GM19239 (cell line): ENCODE measurements at regions not wholly inside any gene's neighbourhood (a gene's known extent, or its start where the extent isn't known, plus 50 kb on each side); places are given as distances from the start of the nearest gene placed in this dataset.
"Not testable (repeated sequence)": the region's sequence is repeated elsewhere in the genome, so short reads cannot be mapped to it uniquely, and the experiment has no call there.

Experiments
- DNase-seq: peaks from one replicate; pipeline ENCODE4 v3.0.0; 2011; ENCODE audit warnings: low spot score; ENCODE audit not compliant: insufficient read length
- FAIRE-seq: peaks from 2 replicates; lab custom pipeline; 2011; peaks lifted over from hg19 to GRCh38; lab: Jason Lieb, UNC

- no peak for FAIRE-seq
Measured at GRCh38 chrX:94758130-94758529, 1084.1 kb downstream of the FAM133A start.

GRCh38 chrX:94775640-94776039 is 1101.6 kb downstream of the FAM133A start:
- no peak for FAIRE-seq
- no peak for DNase-seq

More at GRCh38 chrX:94758130-94758529, 1084.1 kb downstream of the FAM133A start:
- DNase-seq: no peak

GRCh38 chrX:94813541-94813940 is 1139.5 kb downstream of the FAM133A start:
- FAIRE-seq (no peak), DNase-seq (no peak)

GRCh38 chrX:94814216-94814615 is 1140.2 kb downstream of the FAM133A start:
- DNase-seq (no peak), FAIRE-seq (no peak)

GRCh38 chrX:94830717-94831116 is 1156.7 kb downstream of the FAM133A start:
- DNase-seq (no peak), FAIRE-seq (peak; percentile 57)

- FAIRE-seq (no peak), DNase-seq (no peak)
Measured at GRCh38 chrX:94831364-94831763, 1157.4 kb downstream of the FAM133A start.

GRCh38 chrX:94834226-94834625 is 1160.2 kb downstream of the FAM133A start:
- FAIRE-seq: no peak
- DNase-seq: no peak

- FAIRE-seq (no peak), DNase-seq (no peak)
Measured at GRCh38 chrX:94850811-94851210, 1176.8 kb downstream of the FAM133A start.

GRCh38 chrX:94854251-94854650 is 1180.2 kb downstream of the FAM133A start:
- FAIRE-seq (no peak), DNase-seq (no peak)

- FAIRE-seq, DNase-seq: not testable (repeated sequence)
Measured at GRCh38 chrX:94862470-94862869, 1188.5 kb downstream of the FAM133A start.

GRCh38 chrX:94871640-94872039 is 1197.6 kb downstream of the FAM133A start:
- no peak for DNase-seq
- FAIRE-seq: no peak

- DNase-seq (no peak), FAIRE-seq (no peak)
Measured at GRCh38 chrX:94901849-94902248, 1227.8 kb downstream of the FAM133A start.

GRCh38 chrX:94908171-94908570 is 1234.2 kb downstream of the FAM133A start:
- FAIRE-seq (no peak), DNase-seq (no peak)

- no peak for DNase-seq
- FAIRE-seq: no peak
Measured at GRCh38 chrX:94908648-94909047, 1234.6 kb downstream of the FAM133A start.

- no peak for DNase-seq
- FAIRE-seq: no peak
Measured at GRCh38 chrX:94914235-94914634, 1240.2 kb downstream of the FAM133A start.

- FAIRE-seq: no peak
- no peak for DNase-seq
Measured at GRCh38 chrX:94932278-94932965, 1258.4 kb downstream of the FAM133A start.

- DNase-seq (no peak), FAIRE-seq (no peak)
Measured at GRCh38 chrX:94936722-94937121, 1262.7 kb downstream of the FAM133A start.

GRCh38 chrX:94937491-94937890 is 1263.5 kb downstream of the FAM133A start:
- no peak for DNase-seq
- FAIRE-seq: no peak

- FAIRE-seq (no peak), DNase-seq (no peak)
Measured at GRCh38 chrX:94942603-94943002, 1268.6 kb downstream of the FAM133A start.

GRCh38 chrX:94946137-94946536 is 1272.1 kb downstream of the FAM133A start:
- not testable (repeated sequence) for DNase-seq, FAIRE-seq

GRCh38 chrX:94961730-94962129 is 1287.7 kb downstream of the FAM133A start:
- DNase-seq: no peak
- FAIRE-seq: no peak

GRCh38 chrX:94977562-94977961 is 1303.6 kb downstream of the FAM133A start:
- FAIRE-seq: no peak
- no peak for DNase-seq
